Transverse colon (tissue), 1 donor: ENCODE measurements at regions not wholly inside any gene's neighbourhood (a gene's known extent, or its start where the extent isn't known, plus 50 kb on each side); places are given as distances from the start of the nearest gene placed in this dataset.

Source experiments
- EP300 ChIP-seq: sonication (generic); formaldehyde crosslinking; IDR thresholded peaks from one replicate; pipeline ENCODE4 v1.6.1; 2017; ENCODE audit warnings: antibody characterized with exemption, low read depth
- POLR2A ChIP-seq: fragments of 450-650 bp; IDR thresholded peaks from one replicate; pipeline ENCODE4 v1.6.1; 2016; ENCODE audit warnings: antibody characterized with exemption, mild to moderate bottlenecking, moderate library complexity

GRCh38 chr18:29309366-29309765 lies 1132.4 kb upstream of the CDH2 start:
- TF ChIP-seq EP300 (no peak), POLR2A (no peak)
